IMR-90 (cell line): ENCODE measurements at regions not wholly inside any gene's neighbourhood (a gene's known extent, or its start where the extent isn't known, plus 50 kb on each side); places are given as distances from the start of the nearest gene placed in this dataset.

Experiments
- ATAC-seq: fragments of 200-7000 bp; cut with Tn5 transposase; 2 replicates; pipeline ENCODE4 v1.9.1; 2020; ENCODE audit warnings: low read depth, mild to moderate bottlenecking, moderate library complexity
- BruUV-seq: library from RNA; stranded (reverse); fragments of 400-500 nt; replicated peaks from 2 replicates; lab custom pipeline; 2021; lab: Mats Ljungman, UMichigan
- CTCF ChIA-PET: fragments of 300-600 bp; formaldehyde crosslinking; extraction: SDS; loops from one replicate; lab custom pipeline; 2021; ENCODE audit warnings: antibody characterized with exemption; lab: Yijun Ruan, JAX
- POLR2A ChIA-PET: fragments of 300-600 bp; sonication (Branson Sonifier 250); formaldehyde crosslinking; loops from one replicate; lab custom pipeline; 2022; ENCODE audit warnings: antibody characterized with exemption; ENCODE audit not compliant: unreplicated experiment; lab: Charles Lee
- DNase-seq: peaks from one replicate; pipeline ENCODE4 v3.0.0; 2013
- H2AFZ ChIP-seq: replicated peaks from 2 replicates; pipeline ENCODE3; 2013; ENCODE audit warnings: low read length, mild to moderate bottlenecking; ENCODE audit not compliant: poor library complexity
- H2AK5ac ChIP-seq: 2 replicates; pipeline ENCODE4 v1.6.1; 2013; ENCODE audit warnings: low read depth, low read length, inconsistent platforms
- H2AK9ac ChIP-seq: replicated peaks from 2 replicates; pipeline ENCODE3; 2013; ENCODE audit warnings: mild to moderate bottlenecking, low read depth, low read length, moderate library complexity; ENCODE audit not compliant: poor library complexity
- H2BK120ac ChIP-seq: 2 replicates; pipeline ENCODE4 v1.6.1; 2013; ENCODE audit warnings: low read depth, low read length, inconsistent platforms
- H2BK15ac ChIP-seq: 3 replicates; pipeline ENCODE4 v1.6.1; 2013; ENCODE audit warnings: low read depth, low read length, inconsistent platforms
- H2BK20ac ChIP-seq: 2 replicates; pipeline ENCODE4 v1.6.1; 2013; ENCODE audit warnings: low read depth, mild to moderate bottlenecking, inconsistent platforms, low read length, moderate library complexity
- H2BK5ac ChIP-seq: 2 replicates; pipeline ENCODE4 v1.6.1; 2013; ENCODE audit warnings: mild to moderate bottlenecking, low read depth, low read length, inconsistent platforms; ENCODE audit not compliant: poor library complexity, severe bottlenecking
- H3K14ac ChIP-seq: replicated peaks from 2 replicates; pipeline ENCODE4 v1.6.1; 2013; ENCODE audit warnings: low read depth, low read length, inconsistent platforms
- H3K18ac ChIP-seq: 2 replicates; pipeline ENCODE4 v1.6.1; 2013; ENCODE audit warnings: low read depth, low read length, control low read depth
- H3K23ac ChIP-seq: 2 replicates; pipeline ENCODE4 v1.6.1; 2013; ENCODE audit warnings: low read depth, low read length, inconsistent platforms
- H3K27ac ChIP-seq: 2 replicates; pipeline ENCODE4 v1.5.1; 2013; ENCODE audit warnings: mild to moderate bottlenecking, control low read depth, low read length; ENCODE audit not compliant: insufficient read depth
- H3K27me3 ChIP-seq: 2 replicates; pipeline ENCODE4 v1.6.1; 2013; ENCODE audit warnings: low read length; ENCODE audit not compliant: control insufficient read depth, insufficient read depth
- H3K36me3 ChIP-seq: 2 replicates; pipeline ENCODE4 v1.6.1; 2013; ENCODE audit warnings: low read length, mixed read lengths; ENCODE audit not compliant: control insufficient read depth, insufficient read depth
- H3K4ac ChIP-seq: 2 replicates; pipeline ENCODE4 v1.6.1; 2013; ENCODE audit warnings: low read depth, low read length, inconsistent platforms
- H3K4me1 ChIP-seq: 2 replicates; pipeline ENCODE4 v1.6.1; 2013; ENCODE audit warnings: low read length, mixed read lengths; ENCODE audit not compliant: control insufficient read depth, insufficient read depth
- H3K4me2 ChIP-seq: 2 replicates; pipeline ENCODE4 v1.6.1; 2013; ENCODE audit warnings: low read depth, mild to moderate bottlenecking, control low read depth, low read length, moderate library complexity
- H3K4me3 ChIP-seq: 2 replicates; pipeline ENCODE4 v1.5.1; 2013; ENCODE audit warnings: low read depth, mild to moderate bottlenecking, control low read depth, low read length, moderate library complexity; ENCODE audit not compliant: insufficient read depth
- H3K56ac ChIP-seq: 2 replicates; pipeline ENCODE4 v1.6.1; 2013; ENCODE audit warnings: low read length, inconsistent platforms; ENCODE audit not compliant: insufficient read depth; ENCODE audit errors: extremely low read depth
- H3K79me1 ChIP-seq, 2 experiments: 2 replicates each; pipeline ENCODE4 v1.6.1; 2013; ENCODE audit warnings: low read length in 2 of 2, inconsistent platforms in 1 of 2, low read depth in 1 of 2
- H3K9ac ChIP-seq: 2 replicates; pipeline ENCODE4 v1.6.1; 2013; ENCODE audit warnings: low read depth, low read length, control low read depth
- H3K9me1 ChIP-seq: 2 replicates; pipeline ENCODE4 v1.6.1; 2013; ENCODE audit warnings: low read length, inconsistent platforms; ENCODE audit not compliant: insufficient read depth
- H3K9me3 ChIP-seq: 2 replicates; pipeline ENCODE4 v1.6.1; 2013; ENCODE audit warnings: low read length; ENCODE audit not compliant: control insufficient read depth, insufficient read depth
- H4K20me1 ChIP-seq: 2 replicates; pipeline ENCODE4 v1.6.1; 2013; ENCODE audit warnings: low read length, inconsistent platforms; ENCODE audit not compliant: insufficient read depth
- H4K5ac ChIP-seq: 2 replicates; pipeline ENCODE4 v1.6.1; 2013; ENCODE audit warnings: mild to moderate bottlenecking, low read depth, low read length, control low read depth
- H4K8ac ChIP-seq, 2 experiments: 2 replicates each; pipeline ENCODE4 v1.6.1; 2013; ENCODE audit warnings: low read depth in 2 of 2, low read length in 2 of 2, control low read depth in 1 of 2, inconsistent platforms in 1 of 2
- H4K91ac ChIP-seq: 2 replicates; pipeline ENCODE4 v1.6.1; 2013; ENCODE audit warnings: low read depth, low read length, inconsistent platforms; ENCODE audit not compliant: insufficient read depth
- MAFK ChIP-seq: IDR thresholded peaks from 2 replicates; pipeline ENCODE4 v1.6.1; 2012; ENCODE audit warnings: low read depth, low read length, improper control_type of control experiment
- MAZ ChIP-seq: IDR thresholded peaks from 2 replicates; pipeline ENCODE4 v1.6.1; 2012; ENCODE audit warnings: low read depth, mild to moderate bottlenecking, low read length, improper control_type of control experiment, moderate library complexity, borderline replicate concordance
- WGBS, 2 experiments: methylation state at CpG; one replicate each; pipeline versions ENCODE4 v1.1.5 to v1.1.7; 2013; ENCODE audit warnings: missing lambda C conversion rate in 2 of 2; ENCODE audit not compliant: insufficient read length in 1 of 2; ENCODE audit errors: extremely low coverage in 2 of 2; 5-methylcytosine and 5-hydroxymethylcytosine counted together
- dilution Hi-C: fragments of 300-500 bp; cut with HindIII; formaldehyde crosslinking; loops from one replicate; pipeline ENCODE4 v1.14.3; 2018; ENCODE audit warnings: low sequenced_read_pairs; ENCODE audit not compliant: unreplicated experiment
- in situ Hi-C: fragments of 300-500 bp; cut with MboI; formaldehyde crosslinking; loops from 3 replicates; pipeline ENCODE4 v1.14.3; 2019; ENCODE audit warnings: low sequenced_read_pairs, inconsistent platforms, mixed read lengths
- intact Hi-C: fragments of 100-400 bp; cut with micrococcal nuclease; formaldehyde crosslinking; loops from 2 replicates; pipeline ENCODE4 v1.10.0; 2022
- TF ChIP-seq, protein P1 (sequence below): fragments of 150-350 bp; IDR thresholded peaks from 2 replicates; pipeline ENCODE4 v1.6.1; 2016; ENCODE audit warnings: low read depth, mild to moderate bottlenecking, low read length, moderate library complexity, borderline replicate concordance
- TF ChIP-seq, protein P2 (sequence below): fragments of 150-350 bp; IDR thresholded peaks from 2 replicates; pipeline ENCODE4 v1.6.1; 2017; ENCODE audit warnings: mild to moderate bottlenecking, antibody characterized with exemption, low read length, low read depth

GRCh38 chr5:124279146-124279876, 467.1 kb downstream of the ZNF608 start:
- POLR2A ChIA-PET = interaction anchor here (0.6 kb wide), 1 partner anchor 955 kb away, joined by 3 read pairs; no protein-coding TSS in a partner anchor
- in situ Hi-C loops (no loop called here), dilution Hi-C loops (no loop called here), intact Hi-C loops (no loop called here)
- Histone ChIP-seq H3K27ac (no peak overlapping the region), H3K9me3 (no peaks in the 10 kb centered on the region), H3K18ac (no peak overlapping the region), H3K4ac (no peak overlapping the region), H2BK120ac (no peak overlapping the region), H3K56ac (no peak overlapping the region), H3K4me3 (no peak overlapping the region), H3K27me3 (peaks cover 1% of the 10 kb centered on the region), H2BK5ac (no peak overlapping the region), H4K20me1 (no peaks in the 10 kb centered on the region), H4K91ac (no peak overlapping the region), H3K14ac (no peak overlapping the region), H2AFZ (no peak overlapping the region), H3K23ac (no peak overlapping the region), H2AK9ac (no peak overlapping the region), H4K8ac (no peak overlapping the region), H3K4me1 (no peaks in the 10 kb centered on the region), H3K79me1 (no peaks in the 10 kb centered on the region), H4K5ac (no peak overlapping the region), H3K36me3 (no peaks in the 10 kb centered on the region), H3K9me1 (no peaks in the 10 kb centered on the region), H3K9ac (no peak overlapping the region), H2AK5ac (no peak overlapping the region), H2BK15ac (no peak overlapping the region), H3K4me2 (no peak overlapping the region), H2BK20ac (no peak overlapping the region)
- ATAC-seq (no peak), DNase-seq (no peak)
- TF ChIP-seq, protein P1, sequence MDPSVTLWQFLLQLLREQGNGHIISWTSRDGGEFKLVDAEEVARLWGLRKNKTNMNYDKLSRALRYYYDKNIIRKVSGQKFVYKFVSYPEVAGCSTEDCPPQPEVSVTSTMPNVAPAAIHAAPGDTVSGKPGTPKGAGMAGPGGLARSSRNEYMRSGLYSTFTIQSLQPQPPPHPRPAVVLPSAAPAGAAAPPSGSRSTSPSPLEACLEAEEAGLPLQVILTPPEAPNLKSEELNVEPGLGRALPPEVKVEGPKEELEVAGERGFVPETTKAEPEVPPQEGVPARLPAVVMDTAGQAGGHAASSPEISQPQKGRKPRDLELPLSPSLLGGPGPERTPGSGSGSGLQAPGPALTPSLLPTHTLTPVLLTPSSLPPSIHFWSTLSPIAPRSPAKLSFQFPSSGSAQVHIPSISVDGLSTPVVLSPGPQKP = no peak
- TF ChIP-seq, protein P2, sequence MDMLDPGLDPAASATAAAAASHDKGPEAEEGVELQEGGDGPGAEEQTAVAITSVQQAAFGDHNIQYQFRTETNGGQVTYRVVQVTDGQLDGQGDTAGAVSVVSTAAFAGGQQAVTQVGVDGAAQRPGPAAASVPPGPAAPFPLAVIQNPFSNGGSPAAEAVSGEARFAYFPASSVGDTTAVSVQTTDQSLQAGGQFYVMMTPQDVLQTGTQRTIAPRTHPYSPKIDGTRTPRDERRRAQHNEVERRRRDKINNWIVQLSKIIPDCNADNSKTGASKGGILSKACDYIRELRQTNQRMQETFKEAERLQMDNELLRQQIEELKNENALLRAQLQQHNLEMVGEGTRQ = no peak
- TF ChIP-seq MAZ (no peak), MAFK (no peak)
- WGBS, 2 experiments = no CpG with 5 or more reads among the region's 3 CpGs
- BruUV-seq = no TSS peak
- CTCF ChIA-PET = interaction anchor here (0.6 to 0.8 kb wide), 3 partner anchors 19 to 307 kb away, joined by 3 to 5 read pairs (median 3); no protein-coding TSS in a partner anchor
